ENCODE measurements at regions not wholly inside any gene's neighbourhood (a gene's known extent, or its start where the extent isn't known, plus 50 kb on each side); places are given as distances from the start of the nearest gene placed in this dataset.

DNA sequence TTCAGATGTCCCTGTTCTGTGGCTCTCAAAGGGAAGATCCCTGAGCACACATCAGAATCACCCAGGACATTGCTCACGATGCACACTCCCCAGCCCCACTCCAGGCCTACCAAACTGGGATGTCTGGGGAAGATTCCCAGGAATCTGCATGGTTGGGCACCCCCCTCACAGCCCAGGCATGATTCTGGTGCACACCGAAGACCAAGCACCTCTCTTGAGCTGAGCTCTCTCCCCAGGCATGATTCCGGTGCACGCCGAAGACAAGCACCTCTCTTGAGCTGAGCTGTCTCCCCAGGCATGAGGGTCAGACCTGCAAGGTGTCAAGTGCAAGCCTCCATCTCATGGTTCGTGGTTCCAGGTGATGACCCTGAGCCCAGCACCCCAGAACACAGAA, 112.2 kb upstream of the MEF2A start:
- H3K27ac ChIP-seq (ENCODE audit: low read depth in 1 of 2, low read length in 2 of 2) = peak overlapping the region; percentile 82 to 90
- Mint-ChIP-seq H3K4me1 (peaks cover 59% of the 10 kb centered on the region), H3K9me3 (peaks cover 0 to 2% (median 0%) of the 10 kb centered on the region in 7 donors), H3K4me3 (peak overlapping the region in 1 of 2 donors; percentile 42), H3K27ac (peak overlapping the region; percentile 81 to 92 (median 90)), H3K36me3 (peaks cover 0 to 4% of the 10 kb centered on the region in 2 donors), H3K27me3 (ENCODE audit: low read depth in 3 of 3) (peaks cover 2 to 7% (median 3%) of the 10 kb centered on the region in 3 donors)
- H4K20me1 ChIP-seq (ENCODE audit: insufficient read depth, low read length) = no peaks in the 10 kb centered on the region
- WGBS (ENCODE audit: insufficient coverage) = 91% methylated on average over 5 of the region's 6 CpGs
- DNase-seq = no peak
- H3K9me3 ChIP-seq (replicated peaks in 1 of 2; ENCODE audit: control insufficient read depth in 1 of 2, insufficient read depth in 1 of 2, low read length in 2 of 2) = no peaks in the 10 kb centered on the region
- no peaks in the 10 kb centered on the region for H3K36me3 ChIP-seq (replicated peaks in 1 of 2; ENCODE audit: control insufficient read depth in 1 of 2, insufficient read depth in 2 of 2, low read length in 2 of 2)
- H3K4me3 ChIP-seq (replicated peaks in 1 of 3; ENCODE audit: low read depth in 2 of 3, low read length in 3 of 3) = peak overlapping the region in 1 of 3 experiments; percentile 51
- no peaks in the 10 kb centered on the region for H3K27me3 ChIP-seq (ENCODE audit: control insufficient read depth in 2 of 2, insufficient read depth in 2 of 2, low read length in 2 of 2)
- H3K9ac ChIP-seq (ENCODE audit: insufficient read depth, low read length, poor library complexity, severe bottlenecking) = peak overlapping the region; percentile 64
- no peaks in the 10 kb centered on the region for H3K79me2 ChIP-seq (ENCODE audit: insufficient read depth, low read length)
- TF ChIP-seq, protein P1, sequence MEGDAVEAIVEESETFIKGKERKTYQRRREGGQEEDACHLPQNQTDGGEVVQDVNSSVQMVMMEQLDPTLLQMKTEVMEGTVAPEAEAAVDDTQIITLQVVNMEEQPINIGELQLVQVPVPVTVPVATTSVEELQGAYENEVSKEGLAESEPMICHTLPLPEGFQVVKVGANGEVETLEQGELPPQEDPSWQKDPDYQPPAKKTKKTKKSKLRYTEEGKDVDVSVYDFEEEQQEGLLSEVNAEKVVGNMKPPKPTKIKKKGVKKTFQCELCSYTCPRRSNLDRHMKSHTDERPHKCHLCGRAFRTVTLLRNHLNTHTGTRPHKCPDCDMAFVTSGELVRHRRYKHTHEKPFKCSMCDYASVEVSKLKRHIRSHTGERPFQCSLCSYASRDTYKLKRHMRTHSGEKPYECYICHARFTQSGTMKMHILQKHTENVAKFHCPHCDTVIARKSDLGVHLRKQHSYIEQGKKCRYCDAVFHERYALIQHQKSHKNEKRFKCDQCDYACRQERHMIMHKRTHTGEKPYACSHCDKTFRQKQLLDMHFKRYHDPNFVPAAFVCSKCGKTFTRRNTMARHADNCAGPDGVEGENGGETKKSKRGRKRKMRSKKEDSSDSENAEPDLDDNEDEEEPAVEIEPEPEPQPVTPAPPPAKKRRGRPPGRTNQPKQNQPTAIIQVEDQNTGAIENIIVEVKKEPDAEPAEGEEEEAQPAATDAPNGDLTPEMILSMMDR (IDR thresholded peaks at IDR 0.05) = no peak
- intact Hi-C loops (cut with micrococcal nuclease) = loop anchor here (10.0 kb wide), 2 partner anchors 51 to 111 kb away; partner anchors contain the start of gene MEF2A (in 1 of the 2)
- no peak overlapping the region for H2AFZ ChIP-seq (ENCODE audit: insufficient read depth, low read depth, low read length, poor library complexity, severe bottlenecking)
- H3K4me1 ChIP-seq (ENCODE audit: control insufficient read depth in 1 of 2, insufficient read depth in 2 of 2, low read length in 2 of 2) = peaks cover 57 to 58% of the 10 kb centered on the region in 2 donors
- H3K4me2 ChIP-seq (replicated peaks; ENCODE audit: extremely low read depth, low read length, poor library complexity, severe bottlenecking) = peak overlapping the region; percentile 60

DNA sequence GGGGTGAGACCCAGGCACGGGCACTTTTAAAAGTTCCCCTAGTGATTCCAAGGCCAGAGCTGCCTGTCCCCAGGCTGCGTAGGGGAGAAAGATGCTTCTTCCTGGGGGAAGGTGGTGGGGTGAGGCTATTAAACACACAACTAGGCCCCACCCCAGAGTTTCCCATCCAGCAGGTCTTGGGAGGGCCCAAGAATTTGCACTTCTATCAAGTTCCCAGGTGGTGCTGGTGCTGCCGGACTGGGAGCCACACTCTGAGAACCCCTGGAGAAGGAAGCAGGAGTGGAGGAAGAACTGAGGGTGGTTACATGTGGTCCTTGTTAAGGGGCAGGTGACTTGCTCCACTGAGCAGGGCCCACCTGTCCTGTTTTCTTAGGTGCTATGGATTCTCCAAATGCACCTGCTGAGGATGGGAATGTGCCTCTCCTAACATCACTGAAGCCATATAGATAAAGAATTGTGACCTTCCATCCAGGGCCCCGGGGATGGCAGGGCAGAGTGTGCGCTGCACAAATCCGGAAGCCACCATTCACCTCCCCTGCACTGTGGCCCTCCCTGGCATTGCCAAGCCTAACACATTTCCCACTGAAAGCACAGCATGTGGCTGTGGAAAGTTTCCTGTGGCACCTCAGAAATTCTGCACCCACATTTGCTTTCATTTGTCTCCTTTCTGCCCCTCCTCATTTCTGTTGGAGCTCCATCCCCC, 111.5 kb upstream of the MEF2A start:
- Histone ChIP-seq H3K9ac (ENCODE audit: insufficient read depth, low read length, poor library complexity, severe bottlenecking) (peak overlapping the region; percentile 64), H3K4me2 (replicated peaks; ENCODE audit: extremely low read depth, low read length, poor library complexity, severe bottlenecking) (no peak overlapping the region), H3K9me3 (replicated peaks in 1 of 2; ENCODE audit: control insufficient read depth in 1 of 2, insufficient read depth in 1 of 2, low read length in 2 of 2) (no peaks in the 10 kb centered on the region), H2AFZ (ENCODE audit: insufficient read depth, low read depth, low read length, poor library complexity, severe bottlenecking) (peak overlapping the region; percentile 58), H4K20me1 (ENCODE audit: insufficient read depth, low read length) (no peaks in the 10 kb centered on the region), H3K4me3 (replicated peaks in 1 of 3; ENCODE audit: low read depth in 2 of 3, low read length in 3 of 3) (peak overlapping the region in 1 of 3 experiments; percentile 21), H3K27ac (ENCODE audit: low read depth in 1 of 2, low read length in 2 of 2) (peak overlapping the region; percentile 54 to 79), H3K79me2 (ENCODE audit: insufficient read depth, low read length) (no peaks in the 10 kb centered on the region), H3K36me3 (replicated peaks in 1 of 2; ENCODE audit: control insufficient read depth in 1 of 2, insufficient read depth in 2 of 2, low read length in 2 of 2) (no peaks in the 10 kb centered on the region), H3K4me1 (ENCODE audit: control insufficient read depth in 1 of 2, insufficient read depth in 2 of 2, low read length in 2 of 2) (peaks cover 57 to 58% of the 10 kb centered on the region in 2 donors), H3K27me3 (ENCODE audit: control insufficient read depth in 2 of 2, insufficient read depth in 2 of 2, low read length in 2 of 2) (no peaks in the 10 kb centered on the region)
- TF ChIP-seq, protein P1 (IDR thresholded peaks at IDR 0.05) = no peak
- peaks cover 2 to 7% (median 3%) of the 10 kb centered on the region in 3 donors for H3K27me3 Mint-ChIP-seq (ENCODE audit: low read depth in 3 of 3)
- peak overlapping the region; percentile 81 to 92 (median 88) for H3K27ac Mint-ChIP-seq
- peaks cover 59% of the 10 kb centered on the region for H3K4me1 Mint-ChIP-seq
- no peak for DNase-seq
- 86% methylated on average over 4 of the region's 6 CpGs for WGBS (ENCODE audit: insufficient coverage)
- peak overlapping the region in 1 of 2 donors; percentile 11 for H3K4me3 Mint-ChIP-seq
- intact Hi-C loops (cut with micrococcal nuclease) = loop anchor here (10.0 kb wide), 2 partner anchors 51 to 111 kb away; partner anchors contain the start of gene MEF2A (in 1 of the 2)
- peaks cover 0 to 2% (median 0%) of the 10 kb centered on the region in 7 donors for H3K9me3 Mint-ChIP-seq
- peaks cover 0 to 4% of the 10 kb centered on the region in 2 donors for H3K36me3 Mint-ChIP-seq
